Urothelium cell line (cell line): ENCODE measurements at regions not wholly inside any gene's neighbourhood (a gene's known extent, or its start where the extent isn't known, plus 50 kb on each side); places are given as distances from the start of the nearest gene placed in this dataset.

Experiments
- DNase-seq: peaks from one replicate; pipeline ENCODE4 v3.0.0; 2011; ENCODE audit warnings: low spot score, mixed read lengths
- FAIRE-seq: peaks from 2 replicates; lab custom pipeline; 2011; peaks lifted over from hg19 to GRCh38; lab: Jason Lieb, UNC

GRCh38 chr3:168608926-168609325 lies 513.2 kb upstream of the GOLIM4 start:
- DNase-seq, result no peak
- FAIRE-seq, result no peak

- no peak for FAIRE-seq
- no peak for DNase-seq
Measured at GRCh38 chr3:168604767-168605166, 509.0 kb upstream of the GOLIM4 start.

- DNase-seq (no peak), FAIRE-seq (no peak)
Measured at GRCh38 chr3:168598250-168598649, 502.5 kb upstream of the GOLIM4 start.

GRCh38 chr3:168596175-168596823 lies 500.6 kb upstream of the GOLIM4 start:
- FAIRE-seq (no peak), DNase-seq (no peak)

GRCh38 chr3:168591587-168591986 lies 495.9 kb upstream of the GOLIM4 start:
- no peak for DNase-seq
- FAIRE-seq, result no peak

- FAIRE-seq (no peak), DNase-seq (no peak)
Measured at GRCh38 chr3:168589376-168589775, 493.7 kb upstream of the GOLIM4 start.

GRCh38 chr3:168585544-168585943 lies 489.8 kb upstream of the GOLIM4 start:
- DNase-seq, result no peak
- no peak for FAIRE-seq

GRCh38 chr3:168583977-168584376 lies 488.3 kb upstream of the GOLIM4 start:
- FAIRE-seq (no peak), DNase-seq (no peak)

GRCh38 chr3:168582503-168582902 lies 486.8 kb upstream of the GOLIM4 start:
- no peak for DNase-seq

GRCh38 chr3:168581771-168582225 lies 486.1 kb upstream of the GOLIM4 start:
- no peak for FAIRE-seq
- no peak for DNase-seq

More at GRCh38 chr3:168582503-168582902, 486.8 kb upstream of the GOLIM4 start:
- FAIRE-seq, result no peak

GRCh38 chr3:168579010-168579409 lies 483.3 kb upstream of the GOLIM4 start:
- FAIRE-seq (no peak), DNase-seq (no peak)

- DNase-seq (no peak), FAIRE-seq (no peak)
Measured at GRCh38 chr3:168575750-168576149, 480.0 kb upstream of the GOLIM4 start.

- no peak for FAIRE-seq
- DNase-seq, result no peak
Measured at GRCh38 chr3:168574455-168575158, 478.9 kb upstream of the GOLIM4 start.

- no peak for FAIRE-seq
- DNase-seq, result no peak
Measured at GRCh38 chr3:168570404-168571155, 474.9 kb upstream of the GOLIM4 start.

- DNase-seq (no peak), FAIRE-seq (no peak)
Measured at GRCh38 chr3:168558728-168559411, 463.1 kb upstream of the GOLIM4 start.

- DNase-seq (no peak), FAIRE-seq (no peak)
Measured at GRCh38 chr3:168552251-168552650, 456.5 kb upstream of the GOLIM4 start.

GRCh38 chr3:168548719-168549118 lies 453.0 kb upstream of the GOLIM4 start:
- no peak for DNase-seq
- no peak for FAIRE-seq

GRCh38 chr3:168546707-168547106 lies 451.0 kb upstream of the GOLIM4 start:
- FAIRE-seq, result no peak
- no peak for DNase-seq

GRCh38 chr3:168545591-168545990 lies 449.9 kb upstream of the GOLIM4 start:
- FAIRE-seq, result no peak
- no peak for DNase-seq

GRCh38 chr3:168544097-168544957 lies 448.6 kb upstream of the GOLIM4 start:
- no peak for FAIRE-seq
- no peak for DNase-seq
